ENCODE measurements at regions not wholly inside any gene's neighbourhood (a gene's known extent, or its start where the extent isn't known, plus 50 kb on each side); places are given as distances from the start of the nearest gene placed in this dataset.

DNA sequence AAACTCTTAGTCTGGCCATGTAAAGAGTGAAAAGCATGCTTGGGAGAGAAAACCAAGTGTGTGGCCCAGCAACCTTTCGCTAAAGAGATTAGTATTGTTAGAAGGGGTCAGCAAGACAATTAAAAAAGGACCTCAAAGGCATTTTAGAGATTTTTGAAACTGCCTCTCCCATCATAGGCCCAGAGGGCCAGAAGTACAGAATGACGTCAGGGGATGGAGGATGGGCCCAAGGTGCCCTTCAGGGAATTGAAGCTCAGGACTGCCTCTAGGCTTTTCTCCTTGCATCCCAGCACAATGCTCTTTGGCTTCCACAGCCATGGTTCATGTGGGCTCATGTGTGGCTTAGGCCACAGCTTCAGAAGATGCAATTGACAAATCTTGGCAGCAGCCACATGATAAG, 287.0 kb upstream of the COX7C start:
- no peak overlapping the region for H3K9ac ChIP-seq (ENCODE audit: control insufficient read depth, insufficient read depth, low read length)
- no TSS peak for BruUV-seq (replicated peaks)
- ChIA-PET CTCF (no interaction called here), RAD21 (ENCODE audit: unreplicated experiment) (interaction anchor here (0.6 kb wide), 1 partner anchor 995 kb away, joined by 3 read pairs; no protein-coding TSS in a partner anchor), SMC1A (ENCODE audit: uncharacterized antibody, unreplicated experiment) (no interaction called here), POLR2A (no interaction called here)
- no peak overlapping the region for H3K4me3 ChIP-seq
- no peaks in the 10 kb centered on the region for H3K9me3 ChIP-seq (replicated peaks; ENCODE audit: control insufficient read depth, insufficient read depth, low read length)
- no peaks in the 10 kb centered on the region for H3K4me1 ChIP-seq (ENCODE audit: control insufficient read depth, insufficient read depth, low read length)
- intact Hi-C loops (cut with micrococcal nuclease; ENCODE audit: unreplicated experiment) (loop anchor here (10.0 kb wide), 1 partner anchor 354 kb away; no protein-coding TSS in a partner anchor), in situ Hi-C loops (cut with MboI) (no loop called here)
- DNase-seq (ENCODE audit: low read depth, low spot score) = no peak
- H3K4me2 ChIP-seq (ENCODE audit: control insufficient read depth, insufficient read depth) = no peak overlapping the region
- no peak for TF ChIP-seq RAD21 (IDR thresholded peaks at IDR 0.05; ENCODE audit: insufficient read depth, low read depth, low read length)
- TF ChIP-seq, protein P1, sequence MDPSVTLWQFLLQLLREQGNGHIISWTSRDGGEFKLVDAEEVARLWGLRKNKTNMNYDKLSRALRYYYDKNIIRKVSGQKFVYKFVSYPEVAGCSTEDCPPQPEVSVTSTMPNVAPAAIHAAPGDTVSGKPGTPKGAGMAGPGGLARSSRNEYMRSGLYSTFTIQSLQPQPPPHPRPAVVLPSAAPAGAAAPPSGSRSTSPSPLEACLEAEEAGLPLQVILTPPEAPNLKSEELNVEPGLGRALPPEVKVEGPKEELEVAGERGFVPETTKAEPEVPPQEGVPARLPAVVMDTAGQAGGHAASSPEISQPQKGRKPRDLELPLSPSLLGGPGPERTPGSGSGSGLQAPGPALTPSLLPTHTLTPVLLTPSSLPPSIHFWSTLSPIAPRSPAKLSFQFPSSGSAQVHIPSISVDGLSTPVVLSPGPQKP (IDR thresholded peaks at IDR 0.05; ENCODE audit: low read depth, low read length) = no peak
- TF ChIP-seq, protein P2, sequence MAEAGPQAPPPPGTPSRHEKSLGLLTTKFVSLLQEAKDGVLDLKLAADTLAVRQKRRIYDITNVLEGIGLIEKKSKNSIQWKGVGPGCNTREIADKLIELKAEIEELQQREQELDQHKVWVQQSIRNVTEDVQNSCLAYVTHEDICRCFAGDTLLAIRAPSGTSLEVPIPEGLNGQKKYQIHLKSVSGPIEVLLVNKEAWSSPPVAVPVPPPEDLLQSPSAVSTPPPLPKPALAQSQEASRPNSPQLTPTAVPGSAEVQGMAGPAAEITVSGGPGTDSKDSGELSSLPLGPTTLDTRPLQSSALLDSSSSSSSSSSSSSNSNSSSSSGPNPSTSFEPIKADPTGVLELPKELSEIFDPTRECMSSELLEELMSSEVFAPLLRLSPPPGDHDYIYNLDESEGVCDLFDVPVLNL (IDR thresholded peaks at IDR 0.05; ENCODE audit: low read depth, low read length) = no peak
- TF ChIP-seq JUNB (IDR thresholded peaks at IDR 0.05) = no peak
- no peak for TF ChIP-seq POLR2AphosphoS2 (IDR thresholded peaks at IDR 0.05; ENCODE audit: low read depth, low read length)
- TF ChIP-seq TCF3 (IDR thresholded peaks at IDR 0.05; ENCODE audit: borderline replicate concordance, insufficient read depth, low read depth, low read length) = no peak
- TF ChIP-seq CHD4 (IDR thresholded peaks at IDR 0.05) = no peak
- no peak overlapping the region for H2AFZ ChIP-seq (ENCODE audit: control insufficient read depth, low read depth, low read length)
- H4K20me1 ChIP-seq (ENCODE audit: control insufficient read depth, insufficient read depth) = no peaks in the 10 kb centered on the region
- no peak for ATAC-seq
- FAIRE-seq = no peak
- H3K27me3 ChIP-seq (replicated peaks in 1 of 2; ENCODE audit: control insufficient read depth in 2 of 2, insufficient read depth in 2 of 2, low read length in 1 of 2) = no peaks in the 10 kb centered on the region
- 24% methylated on average over 2 of the region's 2 CpGs for WGBS (ENCODE audit: insufficient coverage, insufficient replicate concordance, low lambda C conversion rate, missing lambda C conversion rate)
- H3K79me2 ChIP-seq (ENCODE audit: control insufficient read depth, insufficient read depth, low read length) = no peaks in the 10 kb centered on the region
- H3K36me3 ChIP-seq (ENCODE audit: control insufficient read depth in 2 of 2, insufficient read depth in 2 of 2, low read length in 1 of 2) = no peaks in the 10 kb centered on the region
- H3K27ac ChIP-seq (ENCODE audit: control insufficient read depth, insufficient read depth) = no peak overlapping the region
